GM21515 (cell line): ENCODE measurements at regions not wholly inside any gene's neighbourhood (a gene's known extent, or its start where the extent isn't known, plus 50 kb on each side); places are given as distances from the start of the nearest gene placed in this dataset.
A peak's percentile ranks its signal among the peaks of the same experiment; 100 is the strongest.

ENCODE experiments used
- ATAC-seq: cut with Tn5 transposase; IDR thresholded peaks from one replicate; pipeline ENCODE4 v1.9.1; 2021; ENCODE audit not compliant: unreplicated experiment

- no peak for ATAC-seq
These were observed 200.0 kb downstream of the MANEA start for GRCh38 chr6:95777338-95777737.

- ATAC-seq = no peak
These were observed 202.7 kb downstream of the MANEA start for GRCh38 chr6:95780037-95780436.

- no peak for ATAC-seq
These were observed 206.7 kb downstream of the MANEA start for GRCh38 chr6:95784019-95784418.

GRCh38 chr6:95784869-95785268 lies 207.5 kb downstream of the MANEA start:
- peak; percentile 75 for ATAC-seq

- ATAC-seq = no peak
These were observed 208.4 kb downstream of the MANEA start for GRCh38 chr6:95785785-95786184.

- ATAC-seq = no peak
These were observed 209.5 kb downstream of the MANEA start for GRCh38 chr6:95786802-95787201.

GRCh38 chr6:95790787-95791186 lies 213.5 kb downstream of the MANEA start:
- no peak for ATAC-seq

GRCh38 chr6:95794749-95795148 lies 217.4 kb downstream of the MANEA start:
- ATAC-seq = no peak

GRCh38 chr6:95795927-95796326 lies 218.6 kb downstream of the MANEA start:
- ATAC-seq = no peak

GRCh38 chr6:95797054-95797453 lies 218.7 kb upstream of the FUT9 start:
- ATAC-seq = no peak

- no peak for ATAC-seq
These were observed 212.8 kb upstream of the FUT9 start for GRCh38 chr6:95802978-95803377.

GRCh38 chr6:95803889-95804288 lies 211.9 kb upstream of the FUT9 start:
- no peak for ATAC-seq

- peak; percentile 51 for ATAC-seq
These were observed 210.8 kb upstream of the FUT9 start for GRCh38 chr6:95804847-95805541.

- no peak for ATAC-seq
These were observed 210.1 kb upstream of the FUT9 start for GRCh38 chr6:95805699-95806098.

- ATAC-seq = no peak
These were observed 200.3 kb upstream of the FUT9 start for GRCh38 chr6:95815389-95816056.

GRCh38 chr6:95819461-95819860 lies 196.3 kb upstream of the FUT9 start:
- ATAC-seq = no peak

- ATAC-seq = no peak
These were observed 195.8 kb upstream of the FUT9 start for GRCh38 chr6:95819939-95820338.

GRCh38 chr6:95830859-95831557 lies 184.8 kb upstream of the FUT9 start:
- no peak for ATAC-seq

GRCh38 chr6:95837890-95838289 lies 177.9 kb upstream of the FUT9 start:
- no peak for ATAC-seq

- no peak for ATAC-seq
These were observed 174.2 kb upstream of the FUT9 start for GRCh38 chr6:95841560-95841959.

GRCh38 chr6:95846652-95847051 lies 169.1 kb upstream of the FUT9 start:
- ATAC-seq = no peak

GRCh38 chr6:95847061-95847460 lies 168.7 kb upstream of the FUT9 start:
- ATAC-seq = no peak
